NCI-H774 (cell line): ENCODE measurements at regions not wholly inside any gene's neighbourhood (a gene's known extent, or its start where the extent isn't known, plus 50 kb on each side); places are given as distances from the start of the nearest gene placed in this dataset.

Experiments
- DNase-seq: peaks from one replicate; lab custom pipeline; 2025; lab: John Stamatoyannopoulos, UW

DNA sequence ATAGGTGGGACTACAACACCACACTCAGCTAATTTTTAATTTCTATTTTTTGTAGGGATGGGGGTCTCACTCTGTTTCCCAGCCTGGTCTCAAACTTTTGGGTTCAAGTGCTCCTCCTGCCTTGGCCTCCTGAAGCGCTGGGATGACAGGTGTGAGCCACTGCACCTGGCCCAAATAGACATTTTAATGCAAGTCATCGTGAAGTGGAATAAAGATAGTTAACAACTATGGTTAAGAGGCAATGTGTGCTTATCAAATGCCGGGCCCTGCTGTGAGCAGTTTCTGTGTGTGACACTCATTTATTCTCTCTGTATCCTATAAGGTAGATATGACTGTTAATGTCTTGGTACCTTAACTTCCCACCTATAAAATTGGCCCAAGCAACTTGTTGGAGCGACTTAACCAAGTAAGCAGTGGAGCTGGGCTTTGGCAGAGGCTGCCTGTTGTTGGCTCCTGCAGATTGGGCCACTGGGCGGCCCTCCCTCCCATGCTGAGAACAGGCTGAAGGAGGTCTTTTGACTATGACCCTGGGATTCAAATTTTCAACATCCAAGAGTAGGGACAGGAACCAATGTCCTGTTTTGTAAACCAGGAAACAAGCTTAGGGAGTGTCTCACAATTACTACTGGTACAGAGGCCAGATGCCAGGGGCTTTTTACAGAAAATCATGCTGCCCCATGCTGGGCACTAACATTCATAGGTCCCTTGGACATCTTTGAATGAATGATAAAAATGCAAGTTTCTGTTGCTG is 450.7 kb downstream of the TSHZ3 start:
- DNase-seq, result no peak

DNA sequence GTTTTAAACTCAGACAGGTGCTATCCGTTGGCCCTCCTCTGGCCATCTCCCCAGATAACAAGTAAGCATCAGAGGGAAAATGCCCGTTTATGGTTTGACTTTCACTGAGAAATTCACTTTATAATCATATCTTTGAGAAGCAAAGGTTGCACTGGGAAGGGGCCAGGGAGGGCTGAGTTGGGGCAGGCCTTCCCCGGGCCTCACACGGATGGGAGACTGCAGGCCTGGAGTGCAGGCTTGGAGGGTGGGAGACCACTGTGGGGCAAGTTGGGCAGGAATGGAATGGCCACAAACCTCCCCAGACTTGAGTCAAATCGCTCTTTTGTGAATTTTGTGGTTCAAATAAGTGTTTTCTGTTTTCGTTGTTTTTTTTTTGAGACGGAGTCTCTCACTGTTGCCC is 451.7 kb downstream of the TSHZ3 start:
- DNase-seq, result no peak

DNA sequence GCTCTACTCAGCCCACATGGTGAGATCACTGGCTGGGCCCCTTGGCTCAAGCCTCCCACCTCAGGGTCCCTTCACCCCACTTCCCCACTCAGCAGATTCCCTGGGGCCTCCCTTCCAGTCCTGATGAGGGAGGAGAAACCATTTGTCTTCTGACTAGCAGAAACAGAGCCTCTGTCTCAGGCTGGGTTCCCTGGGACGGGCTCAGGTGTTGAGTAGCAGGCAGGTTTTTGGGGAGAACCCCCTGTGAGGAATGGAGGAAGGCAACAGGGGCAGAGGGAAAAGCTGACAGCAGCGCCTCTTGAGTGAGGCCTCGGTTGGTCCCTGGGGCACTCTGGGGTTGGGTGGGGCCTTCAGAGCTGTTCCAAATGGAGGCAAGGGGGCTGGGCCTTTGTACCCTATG is 452.2 kb downstream of the TSHZ3 start:
- DNase-seq, result no peak

DNA sequence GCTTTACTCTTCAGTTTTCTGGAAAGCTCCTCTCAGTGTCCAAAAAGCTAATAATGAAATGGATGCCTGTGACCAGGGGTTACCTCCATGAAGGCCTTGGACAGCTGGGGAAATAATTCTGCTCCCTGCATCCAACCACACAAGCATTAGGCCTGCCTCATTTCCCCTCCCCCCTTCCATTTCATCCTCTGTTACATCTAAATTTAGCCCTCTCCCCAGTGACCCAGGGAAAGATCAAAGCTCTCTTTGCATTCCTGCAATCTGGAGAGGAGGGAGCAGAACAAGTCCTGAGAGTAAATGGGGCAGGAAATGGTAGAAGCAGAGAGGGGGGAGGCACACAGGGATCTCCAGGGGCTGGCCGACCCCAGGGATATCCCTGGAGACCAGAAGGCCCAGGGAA is 452.7 kb downstream of the TSHZ3 start:
- DNase-seq, result no peak

DNA sequence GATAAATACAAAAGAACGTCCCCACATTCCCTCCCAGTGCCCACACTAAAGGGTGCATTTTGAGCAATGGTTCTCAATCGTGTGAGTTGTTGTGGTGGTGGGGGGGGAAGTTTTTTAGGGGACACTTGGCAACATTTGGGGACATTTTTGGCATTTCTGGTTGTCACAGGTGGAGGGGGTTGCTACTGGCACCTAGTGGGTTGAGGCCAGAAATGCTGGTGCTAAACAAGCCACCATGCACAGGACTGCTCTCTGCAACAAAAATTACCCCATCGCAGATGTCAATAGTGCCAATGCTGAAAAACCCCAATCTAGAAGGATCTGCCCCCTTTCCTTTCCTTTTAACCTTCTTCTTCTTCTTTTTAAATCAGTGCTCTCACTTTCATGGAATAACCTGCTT is 453.3 kb downstream of the TSHZ3 start:
- DNase-seq, result no peak

DNA sequence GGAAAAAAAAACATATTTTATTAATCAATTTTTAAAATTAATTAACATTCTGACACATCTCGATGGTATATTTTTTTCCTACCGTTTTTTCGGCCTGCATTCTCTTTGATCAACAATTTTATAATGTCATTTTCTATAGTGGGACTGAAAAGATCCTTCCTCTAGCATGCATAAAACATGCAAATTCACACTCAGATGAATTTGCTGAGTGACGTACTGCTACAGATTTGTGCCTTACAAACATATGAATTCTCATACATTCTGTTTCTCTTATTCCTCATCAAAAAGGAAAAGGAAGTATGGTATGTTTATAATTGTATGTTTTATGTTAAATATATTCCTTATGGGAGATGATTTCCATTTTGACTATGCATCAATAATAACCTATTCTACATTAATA is 458.2 kb downstream of the TSHZ3 start:
- no peak for DNase-seq

DNA sequence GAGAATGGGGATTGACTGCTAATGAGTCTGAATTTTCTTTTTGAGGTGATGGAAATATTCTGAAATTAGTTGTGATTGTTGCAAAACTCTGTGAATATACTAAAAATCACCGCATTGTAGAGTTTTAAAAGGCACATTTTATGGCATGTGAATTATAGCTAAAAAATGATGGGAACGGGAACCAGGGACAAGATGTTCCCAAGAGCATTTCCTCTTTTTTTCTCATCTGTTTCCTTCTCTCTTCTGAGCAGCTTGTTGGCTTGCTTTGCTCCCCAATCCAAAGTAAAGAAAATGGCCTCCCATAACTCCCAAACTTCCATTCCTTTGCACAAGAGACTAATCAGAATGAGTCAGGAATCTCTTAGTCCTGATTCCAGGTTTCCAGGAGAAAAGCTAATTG is 459.2 kb downstream of the TSHZ3 start:
- DNase-seq, result no peak

DNA sequence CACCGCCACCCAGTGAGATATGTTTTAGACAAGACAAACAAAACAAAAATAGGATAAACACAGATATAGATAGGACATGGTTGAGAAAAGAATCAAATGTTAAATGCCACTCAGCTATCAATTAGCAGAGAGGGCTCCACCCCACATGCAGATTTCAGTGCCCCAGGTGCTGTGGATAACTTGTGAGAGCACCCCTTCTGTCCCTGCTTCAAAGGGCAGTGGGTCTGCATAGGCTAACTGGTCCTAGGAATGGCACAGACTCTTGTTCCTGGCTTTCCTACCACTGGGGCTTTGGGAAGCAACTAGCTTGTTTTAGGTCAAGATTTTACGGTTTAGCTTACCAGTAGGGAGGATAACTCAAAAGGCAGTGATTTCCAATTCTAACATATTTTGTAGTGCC is 460.3 kb downstream of the TSHZ3 start:
- no peak for DNase-seq

DNA sequence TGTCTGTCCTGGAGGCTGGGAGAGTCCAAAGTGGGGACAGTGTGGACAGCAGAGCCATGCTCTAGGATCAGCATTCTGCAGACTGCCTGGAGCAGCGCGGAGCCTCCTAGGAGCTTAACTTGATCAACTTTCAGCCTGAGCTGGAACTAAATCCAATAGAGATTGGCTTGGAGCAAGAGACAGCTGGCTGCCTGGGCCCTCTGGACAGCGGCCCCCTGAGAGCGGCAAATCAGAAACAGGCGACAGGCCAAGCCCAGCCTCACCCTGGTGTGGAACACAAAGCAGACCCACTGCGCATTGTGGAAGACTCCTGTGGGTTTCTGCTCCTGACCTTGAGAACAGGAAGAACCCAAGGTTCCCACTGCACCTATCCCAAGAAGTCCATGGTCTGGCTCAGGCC is 462.2 kb downstream of the TSHZ3 start:
- DNase-seq, result no peak

DNA sequence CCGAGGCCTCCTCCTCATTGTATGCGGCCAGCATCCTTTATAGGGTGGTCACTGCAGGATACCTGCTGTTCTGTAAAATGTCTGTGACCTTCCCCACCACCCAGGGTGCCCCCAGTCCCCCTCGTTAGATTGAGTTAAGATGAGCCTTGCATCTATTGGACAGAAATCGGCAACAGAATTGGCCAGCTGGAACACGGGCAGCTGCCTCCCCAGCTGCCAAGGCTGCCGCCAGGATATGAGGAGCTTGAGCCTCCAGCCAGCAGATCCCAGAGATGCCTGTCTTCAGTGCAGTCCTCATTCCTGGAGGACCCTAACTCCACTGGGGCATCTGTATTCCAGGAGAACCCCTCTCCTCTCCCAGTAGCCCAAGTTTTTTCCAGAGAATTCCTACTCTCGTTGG is 463.0 kb downstream of the TSHZ3 start:
- no peak for DNase-seq

DNA sequence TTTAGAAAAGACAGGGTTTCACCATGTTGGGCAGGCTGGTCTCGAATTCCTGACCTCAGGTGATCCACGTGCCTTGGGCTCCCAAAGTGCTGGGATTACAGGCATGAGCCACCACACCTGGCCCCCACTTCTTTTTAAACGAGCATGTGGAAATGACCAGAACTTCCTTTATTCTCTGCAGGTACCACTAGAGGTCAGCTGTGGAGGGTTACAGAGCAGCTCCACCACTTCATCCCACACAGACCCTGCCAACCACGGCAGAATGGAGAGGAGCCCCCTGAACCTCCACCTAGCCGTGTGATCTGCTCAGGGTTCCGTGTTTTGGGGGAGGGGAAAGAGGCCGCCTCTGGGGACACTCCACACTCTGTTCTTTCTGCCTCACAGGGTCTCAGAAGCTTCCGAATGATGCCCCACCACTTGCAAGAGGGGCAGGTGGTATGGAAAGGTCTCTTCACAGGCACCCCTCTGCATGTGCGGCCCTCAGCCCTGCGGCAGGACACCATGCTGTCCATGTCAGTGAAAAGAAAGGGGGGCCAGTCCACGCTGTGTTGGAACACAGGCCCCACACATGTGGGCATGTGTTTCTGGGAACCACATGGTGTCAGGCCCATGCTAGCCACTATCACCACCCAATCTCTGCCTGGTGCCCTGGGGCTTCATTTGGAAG is 465.0 kb downstream of the TSHZ3 start:
- no peak for DNase-seq

DNA sequence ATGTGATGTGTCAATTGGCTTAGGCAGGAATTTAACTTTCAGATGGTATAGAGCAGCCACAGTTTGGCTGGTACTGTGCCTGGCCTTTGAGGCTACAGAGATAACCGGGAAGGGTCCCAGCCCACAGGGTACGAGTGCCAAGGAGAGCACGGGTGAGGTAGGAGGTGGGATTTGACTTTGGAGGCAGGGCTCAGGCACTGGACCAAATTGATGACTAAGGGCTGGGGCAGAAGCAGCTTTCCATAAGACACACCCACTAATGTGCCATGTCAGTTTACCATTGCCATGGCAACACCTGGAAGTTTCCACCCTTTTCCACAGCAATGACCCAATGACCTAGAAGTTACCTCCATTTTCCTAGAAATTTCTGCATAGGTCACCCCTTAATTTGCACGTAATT is 466.2 kb downstream of the TSHZ3 start:
- DNase-seq, result no peak

DNA sequence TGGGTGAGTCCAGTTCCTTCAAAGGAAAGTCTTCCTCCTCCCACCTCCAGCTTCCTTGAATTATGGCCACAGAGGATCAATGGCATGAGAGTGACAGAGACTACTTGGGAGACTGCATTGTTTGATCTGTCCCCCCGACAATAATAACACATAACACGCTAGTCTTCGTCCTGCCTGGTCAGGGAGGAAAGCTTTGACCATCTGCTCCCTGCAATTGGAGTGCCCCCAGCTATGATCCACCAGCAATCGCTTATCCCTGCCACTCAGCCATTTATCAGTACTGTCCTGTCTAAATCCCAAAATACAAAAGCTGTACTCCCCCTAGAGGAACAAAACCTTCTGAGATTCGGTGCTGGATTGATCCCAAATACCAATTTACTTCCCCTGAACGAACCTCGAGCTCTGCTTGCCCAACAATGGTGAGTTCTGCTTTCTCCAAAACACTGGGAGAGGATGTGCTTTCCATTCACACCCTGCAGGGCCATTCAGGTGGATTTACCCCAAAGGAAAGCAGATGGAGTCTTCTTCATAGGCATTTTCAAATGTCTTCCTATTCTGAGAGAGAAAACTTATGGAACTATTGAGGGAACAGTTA is 466.7 kb downstream of the TSHZ3 start:
- DNase-seq, result no peak

DNA sequence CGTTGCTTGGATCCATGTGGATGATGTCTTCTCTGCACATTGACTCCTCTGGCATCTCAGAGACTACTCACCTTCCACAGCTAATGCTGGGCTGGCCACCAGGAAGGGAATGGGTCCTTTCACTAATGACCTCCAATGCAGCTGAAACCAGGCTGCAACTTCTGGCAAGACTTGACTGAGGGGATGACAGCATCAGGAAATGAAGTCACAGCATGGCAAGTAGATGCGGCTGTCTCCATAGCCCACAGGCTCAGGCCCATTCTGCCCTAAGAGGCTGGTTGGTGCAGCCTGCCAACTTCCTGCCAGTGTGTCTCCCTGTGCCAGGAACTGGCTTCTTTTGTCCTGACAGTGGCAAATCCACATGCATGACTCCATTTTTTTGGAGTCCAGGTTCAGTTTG is 467.3 kb downstream of the TSHZ3 start:
- no peak for DNase-seq

DNA sequence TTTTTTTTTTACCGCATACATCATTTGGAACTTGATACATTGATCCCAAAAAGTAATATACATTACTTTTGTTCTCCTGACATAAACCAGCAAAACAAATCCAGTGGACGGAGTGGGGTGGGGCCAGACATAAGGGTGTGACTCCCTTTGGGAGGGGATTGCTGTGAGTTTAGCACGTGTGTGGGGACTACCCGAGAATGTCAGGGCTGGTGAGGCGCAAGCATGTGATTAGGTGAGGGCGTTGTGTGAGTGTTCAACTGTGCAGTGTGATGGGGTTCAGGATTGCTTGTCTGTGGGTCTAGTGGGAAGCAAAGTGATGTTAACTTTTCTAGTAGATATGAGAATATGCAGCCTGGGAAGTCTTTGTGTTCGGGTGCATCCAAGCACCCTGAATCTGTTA is 468.0 kb downstream of the TSHZ3 start:
- DNase-seq, result no peak

DNA sequence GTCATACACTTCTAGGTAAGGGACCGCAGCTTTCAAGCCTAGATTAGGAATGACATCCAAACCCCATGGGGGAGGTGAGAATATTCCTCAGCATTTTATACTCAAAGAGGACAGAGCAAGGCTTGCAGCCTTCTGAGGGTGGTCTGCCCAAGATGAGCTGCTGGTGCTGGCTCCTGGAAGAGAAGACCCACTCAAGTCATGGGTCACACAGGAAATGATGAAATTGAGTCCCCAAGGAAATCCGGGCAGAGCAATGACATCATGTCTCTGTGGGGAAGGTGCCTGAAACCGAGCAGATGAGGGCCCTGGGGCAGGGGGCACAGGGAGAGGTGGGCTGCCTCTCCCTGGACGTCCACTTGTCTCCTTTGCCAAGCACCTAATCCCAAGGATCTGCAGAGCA is 468.7 kb downstream of the TSHZ3 start:
- no peak for DNase-seq

DNA sequence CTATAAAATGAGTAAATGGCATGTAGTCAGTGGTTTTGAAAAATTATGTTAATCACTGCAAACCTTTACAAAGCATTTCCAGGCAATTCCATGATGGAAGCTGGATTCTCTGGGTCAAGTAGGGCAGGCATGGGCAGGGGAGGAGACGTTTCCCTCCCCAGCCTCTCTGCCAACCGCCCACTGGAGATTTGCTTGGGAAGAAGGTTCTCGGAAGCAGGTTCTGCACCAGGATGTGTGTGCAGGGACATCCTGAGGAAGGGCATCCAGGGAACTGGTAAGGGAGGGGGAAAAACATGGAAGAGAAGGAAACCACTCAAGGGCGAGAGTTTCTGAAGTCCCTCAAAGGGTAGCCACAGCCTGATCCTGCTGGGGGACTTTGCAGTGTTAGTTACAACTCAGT is 469.1 kb downstream of the TSHZ3 start:
- no peak for DNase-seq

DNA sequence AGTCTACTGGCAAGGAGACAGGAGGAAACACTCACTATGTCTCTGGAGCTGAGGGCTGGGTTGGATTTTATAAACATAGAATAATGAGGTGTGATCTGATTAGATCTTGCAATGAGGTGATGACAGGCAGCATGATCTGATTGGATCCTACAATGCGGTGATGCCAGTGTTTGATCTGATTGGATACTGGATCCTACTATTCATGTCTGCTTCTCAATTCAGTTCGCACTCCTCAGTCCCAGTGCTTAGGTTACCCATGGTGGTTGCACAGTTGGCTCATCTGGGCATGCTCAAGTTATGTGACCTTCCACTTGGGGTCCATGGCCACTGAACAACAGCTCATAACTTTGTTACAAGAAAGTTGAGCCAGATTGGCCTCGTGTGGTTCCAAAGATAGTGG is 469.5 kb downstream of the TSHZ3 start:
- DNase-seq, result no peak

DNA sequence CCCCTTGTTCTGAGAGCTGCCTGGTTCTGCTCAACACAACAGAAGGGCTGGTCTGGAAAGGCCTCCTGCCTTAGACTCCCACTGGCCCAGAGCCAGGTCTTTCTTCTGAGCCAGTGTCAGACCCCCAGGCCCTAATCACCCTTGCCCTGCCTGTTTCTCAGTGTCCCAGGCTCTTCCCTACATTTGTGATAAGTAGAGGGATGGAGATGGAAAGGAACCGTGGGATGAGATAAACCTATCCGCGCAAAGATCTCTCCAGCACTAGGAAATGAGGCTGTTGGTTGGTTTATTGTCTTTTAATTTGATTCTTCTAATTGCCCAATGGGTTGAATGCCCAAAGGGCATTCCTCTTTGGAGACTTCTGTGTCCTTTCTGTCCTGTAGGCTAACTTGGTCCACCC is 470.0 kb downstream of the TSHZ3 start:
- no peak for DNase-seq

DNA sequence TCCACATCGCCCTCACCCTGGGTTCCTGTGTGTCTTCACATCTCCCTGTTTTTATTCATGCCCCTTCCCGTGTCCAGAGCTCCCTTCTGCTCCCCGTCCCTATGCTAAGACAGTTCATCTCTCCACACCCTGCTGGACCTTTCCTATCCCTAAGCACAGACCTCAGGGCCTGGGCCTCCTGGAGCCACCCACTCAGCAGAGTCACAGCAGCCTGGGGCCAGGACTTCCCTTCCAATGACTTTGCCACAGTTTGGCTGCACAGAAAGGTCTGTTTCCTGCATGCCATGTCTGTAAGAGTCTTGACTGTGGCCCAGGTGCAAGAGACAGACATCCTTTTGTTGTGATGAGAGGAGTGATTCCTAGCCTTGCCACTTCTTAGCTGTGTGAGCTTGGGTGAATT is 470.7 kb downstream of the TSHZ3 start:
- no peak for DNase-seq

DNA sequence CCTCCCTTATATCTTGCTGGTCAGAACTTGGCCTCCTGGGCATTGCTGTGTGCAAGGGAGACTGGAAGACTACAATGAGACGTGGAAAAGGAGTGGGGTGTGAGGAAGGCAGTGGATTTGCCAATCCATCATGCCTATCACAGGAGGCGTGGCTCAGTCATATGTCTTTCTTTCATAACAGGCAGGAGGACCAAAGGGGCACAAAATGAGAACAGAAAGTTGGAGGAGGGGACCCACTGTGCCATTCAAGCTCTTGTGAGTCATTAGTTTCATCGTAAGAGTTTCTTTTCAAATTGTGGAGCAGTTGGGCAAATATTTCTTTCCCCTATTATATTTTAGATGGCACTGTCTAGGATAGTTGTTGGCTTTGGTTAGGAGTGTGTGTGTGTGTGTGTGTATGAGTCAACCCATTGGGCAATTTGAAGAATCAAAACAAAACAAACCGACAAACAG is 471.5 kb downstream of the TSHZ3 start:
- DNase-seq, result no peak

DNA sequence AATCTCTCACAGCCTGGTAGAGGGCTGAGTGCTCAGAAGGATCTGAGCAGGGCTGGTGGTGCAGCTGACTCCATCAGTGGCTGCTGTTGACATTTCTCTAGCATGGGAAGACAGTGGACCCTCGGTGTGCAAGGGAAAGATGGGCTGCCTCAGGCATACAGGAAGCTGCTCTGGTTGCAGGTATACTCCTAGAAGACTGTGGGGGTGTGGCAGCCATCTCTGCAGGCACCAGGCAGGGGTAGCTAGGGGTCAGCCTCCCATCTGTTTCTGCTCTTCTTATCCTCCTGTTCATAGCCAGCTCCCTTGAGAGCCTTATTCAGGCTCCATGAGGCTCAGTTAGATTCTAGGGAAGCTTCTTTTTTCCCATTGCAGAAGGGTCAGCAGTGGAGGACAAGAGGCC is 475.5 kb downstream of the TSHZ3 start:
- no peak for DNase-seq

DNA sequence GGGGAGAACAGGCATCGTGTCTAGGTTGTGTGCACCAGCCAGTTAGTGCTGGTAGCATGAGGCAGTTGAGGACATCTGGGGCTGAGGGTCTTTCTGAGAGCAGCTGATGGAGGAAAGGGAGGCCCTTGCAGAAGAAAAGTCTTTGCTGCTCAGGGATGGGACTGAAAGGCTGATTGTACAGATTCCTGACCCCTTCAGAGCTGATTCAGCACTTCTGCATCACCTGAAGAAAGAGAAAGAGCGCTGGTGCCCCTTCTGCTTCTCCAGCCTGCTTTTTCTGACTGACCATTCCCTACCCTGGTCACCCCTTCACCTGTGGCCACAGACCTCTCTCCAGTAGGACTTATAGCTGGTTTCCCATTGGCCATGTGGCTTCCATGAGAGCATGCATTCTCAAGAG is 476.2 kb downstream of the TSHZ3 start:
- no peak for DNase-seq

DNA sequence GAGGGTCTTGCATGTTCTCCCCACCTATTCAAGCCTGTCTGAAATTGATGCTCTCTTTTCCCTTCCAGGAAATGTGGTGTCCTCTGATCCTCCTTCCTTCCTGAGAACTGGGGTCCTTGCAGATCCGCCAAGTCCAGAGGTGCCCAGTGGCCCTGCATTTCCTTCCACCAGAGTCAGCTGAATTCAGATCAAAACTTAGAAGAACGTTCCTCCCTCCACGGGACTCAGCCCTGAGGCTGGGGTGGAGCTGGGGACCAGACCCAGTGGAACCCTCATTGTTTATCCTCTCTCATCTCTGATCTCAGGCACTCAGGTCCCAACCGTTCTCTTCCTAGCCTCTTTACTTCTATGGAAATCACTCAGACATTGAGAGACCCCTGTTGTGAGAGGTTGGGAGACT is 477.3 kb downstream of the TSHZ3 start:
- no peak for DNase-seq
